ENCODE measurements at regions not wholly inside any gene's neighbourhood (a gene's known extent, or its start where the extent isn't known, plus 50 kb on each side); places are given as distances from the start of the nearest gene placed in this dataset.

GRCh38 chr1:81327743-81328142, 473.0 kb upstream of the ADGRL2 start:
- no peak overlapping the region for H3K4me3 ChIP-seq (replicated peaks; ENCODE audit: insufficient read depth, low read length)
- TF ChIP-seq GABPA (IDR thresholded peaks at IDR 0.05; ENCODE audit: low read depth) (no peak), POLR2AphosphoS5 (IDR thresholded peaks at IDR 0.05; ENCODE audit: low read depth) (no peak), CTCF (IDR thresholded peaks at IDR 0.05; ENCODE audit: insufficient read depth, low read length) (no peak), SPI1 (IDR thresholded peaks at IDR 0.05; ENCODE audit: borderline replicate concordance, low read depth) (no peak), REST (IDR thresholded peaks at IDR 0.05; ENCODE audit: insufficient replicate concordance, low read depth) (no peak)
- no peak overlapping the region for H3K27ac ChIP-seq (replicated peaks)
- peaks cover 2% of the 10 kb centered on the region for H3K27me3 ChIP-seq (ENCODE audit: insufficient read depth, poor library complexity, severe bottlenecking)
- no peak for DNase-seq (ENCODE audit: low read depth in 1 of 2, low spot score in 1 of 2)

- Histone ChIP-seq H3K27ac (replicated peaks) (no peak overlapping the region), H3K4me3 (replicated peaks; ENCODE audit: insufficient read depth, low read length) (no peak overlapping the region), H3K27me3 (ENCODE audit: insufficient read depth, poor library complexity, severe bottlenecking) (peaks cover 2% of the 10 kb centered on the region)
- TF ChIP-seq CTCF (IDR thresholded peaks at IDR 0.05; ENCODE audit: insufficient read depth, low read length) (no peak), GABPA (IDR thresholded peaks at IDR 0.05; ENCODE audit: low read depth) (no peak), POLR2AphosphoS5 (IDR thresholded peaks at IDR 0.05; ENCODE audit: low read depth) (no peak), SPI1 (IDR thresholded peaks at IDR 0.05; ENCODE audit: borderline replicate concordance, low read depth) (no peak), REST (IDR thresholded peaks at IDR 0.05; ENCODE audit: insufficient replicate concordance, low read depth) (no peak)
- DNase-seq (ENCODE audit: low read depth in 1 of 2, low spot score in 1 of 2), result no peak
Measured at GRCh38 chr1:81327103-81327710, 473.5 kb upstream of the ADGRL2 start.

- H3K27ac ChIP-seq (replicated peaks), result no peak overlapping the region
- no peak for DNase-seq (ENCODE audit: low read depth in 1 of 2, low spot score in 1 of 2)
- TF ChIP-seq GABPA (IDR thresholded peaks at IDR 0.05; ENCODE audit: low read depth), result no peak
- no peak for TF ChIP-seq REST (IDR thresholded peaks at IDR 0.05; ENCODE audit: insufficient replicate concordance, low read depth)
- no peak for TF ChIP-seq CTCF (IDR thresholded peaks at IDR 0.05; ENCODE audit: insufficient read depth, low read length)
- TF ChIP-seq POLR2AphosphoS5 (IDR thresholded peaks at IDR 0.05; ENCODE audit: low read depth), result no peak
- TF ChIP-seq SPI1 (IDR thresholded peaks at IDR 0.05; ENCODE audit: borderline replicate concordance, low read depth), result no peak
- H3K4me3 ChIP-seq (replicated peaks; ENCODE audit: insufficient read depth, low read length), result no peak overlapping the region
- H3K27me3 ChIP-seq (ENCODE audit: insufficient read depth, poor library complexity, severe bottlenecking), result peaks cover 2% of the 10 kb centered on the region
Measured at GRCh38 chr1:81326212-81326611, 474.5 kb upstream of the ADGRL2 start.
